ENCODE measurements at regions not wholly inside any gene's neighbourhood (a gene's known extent, or its start where the extent isn't known, plus 50 kb on each side); places are given as distances from the start of the nearest gene placed in this dataset.

GRCh38 chr5:148716716-148717115, 62.4 kb upstream of the HTR4 start:
- no peak overlapping the region for H3K9ac ChIP-seq (ENCODE audit: low read length)

DNA sequence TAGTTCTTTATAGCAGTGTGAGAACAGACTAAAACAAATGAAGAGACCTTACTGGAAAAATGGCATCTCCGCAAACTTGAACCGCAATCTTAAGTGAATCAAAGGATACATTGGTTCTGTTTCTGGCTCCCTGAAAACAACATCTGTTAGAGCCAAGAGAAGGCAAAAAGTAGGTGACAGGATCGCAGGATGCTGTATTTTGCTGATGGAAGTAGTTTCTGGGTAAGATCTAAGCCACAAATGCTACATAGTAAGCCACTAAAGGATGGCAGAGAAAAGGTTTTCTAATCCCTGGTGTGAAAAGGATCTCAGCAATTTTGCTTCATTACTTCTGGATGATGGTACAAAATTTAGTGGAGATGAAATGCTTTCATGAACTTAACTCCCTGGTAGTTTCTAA, 63.3 kb upstream of the HTR4 start:
- POLR2A ChIA-PET (ENCODE audit: unreplicated experiment), result no interaction called here
- CTCF ChIA-PET, result no interaction called here
- no peak overlapping the region for H3K27ac ChIP-seq (ENCODE audit: low read length)

More at GRCh38 chr5:148716716-148717115, 62.4 kb upstream of the HTR4 start:
- Histone ChIP-seq H3K4me1 (ENCODE audit: insufficient read depth, low read length) (no peaks in the 10 kb centered on the region), H3K9me2 (replicated peaks; ENCODE audit: low read length) (no peaks in the 10 kb centered on the region), H3K27me3 (ENCODE audit: low read length) (peaks cover 35% of the 10 kb centered on the region), H4K20me1 (ENCODE audit: low read length) (no peaks in the 10 kb centered on the region), H3K4me2 (ENCODE audit: low read length) (no peak overlapping the region), H3K36me3 (ENCODE audit: low read depth, low read length) (no peaks in the 10 kb centered on the region), H3K79me2 (ENCODE audit: low read length) (no peaks in the 10 kb centered on the region), H3K4me3 (ENCODE audit: low read length) (no peak overlapping the region), H3K9me3 (ENCODE audit: low read length) (no peaks in the 10 kb centered on the region), H3F3A (ENCODE audit: low read length, unreplicated experiment) (no peaks in the 10 kb centered on the region), H3K27ac (ENCODE audit: low read length) (no peak overlapping the region), H2AFZ (ENCODE audit: low read length) (no peak overlapping the region)
- DNase-seq (no peak), ATAC-seq (no peak)
- BruUV-seq (replicated peaks), result no TSS peak
- intact Hi-C loops (cut with micrococcal nuclease), result no loop called here
- no peak for TF ChIP-seq CTCF (conservative IDR thresholded peaks at IDR 0.05; ENCODE audit: low read depth, low read length)
- CTCF ChIA-PET, result no interaction called here
- POLR2A ChIA-PET (ENCODE audit: unreplicated experiment), result no interaction called here

GRCh38 chr5:148719605-148720004, 65.3 kb upstream of the HTR4 start:
- CTCF ChIA-PET, result no interaction called here
- Histone ChIP-seq H3K27me3 (ENCODE audit: low read length) (peaks cover 61% of the 10 kb centered on the region), H3K36me3 (ENCODE audit: low read depth, low read length) (no peaks in the 10 kb centered on the region), H3K4me3 (ENCODE audit: low read length) (no peak overlapping the region), H3K27ac (ENCODE audit: low read length) (no peak overlapping the region), H3K9me3 (ENCODE audit: low read length) (no peaks in the 10 kb centered on the region), H3K4me2 (ENCODE audit: low read length) (no peak overlapping the region), H4K20me1 (ENCODE audit: low read length) (no peaks in the 10 kb centered on the region), H2AFZ (ENCODE audit: low read length) (no peak overlapping the region), H3K9ac (ENCODE audit: low read length) (no peak overlapping the region), H3F3A (ENCODE audit: low read length, unreplicated experiment) (no peaks in the 10 kb centered on the region), H3K9me2 (replicated peaks; ENCODE audit: low read length) (no peaks in the 10 kb centered on the region), H3K4me1 (ENCODE audit: insufficient read depth, low read length) (no peaks in the 10 kb centered on the region), H3K79me2 (ENCODE audit: low read length) (no peaks in the 10 kb centered on the region)
- ATAC-seq (no peak), DNase-seq (no peak)
- POLR2A ChIA-PET (ENCODE audit: unreplicated experiment), result no interaction called here
- intact Hi-C loops (cut with micrococcal nuclease), result no loop called here
- TF ChIP-seq CTCF (conservative IDR thresholded peaks at IDR 0.05; ENCODE audit: low read depth, low read length) (no peak), EZH2phosphoT487 (IDR thresholded peaks at IDR 0.05; ENCODE audit: borderline replicate concordance, low read length) (no peak)
- no TSS peak for BruUV-seq (replicated peaks)

More for the DNA sequence above, 63.3 kb upstream of the HTR4 start:
- DNase-seq (no peak), ATAC-seq (no peak)
- Histone ChIP-seq H3K9me2 (replicated peaks; ENCODE audit: low read length) (no peaks in the 10 kb centered on the region), H3K4me2 (ENCODE audit: low read length) (no peak overlapping the region), H3K9me3 (ENCODE audit: low read length) (no peaks in the 10 kb centered on the region), H3K4me3 (ENCODE audit: low read length) (no peak overlapping the region), H3F3A (ENCODE audit: low read length, unreplicated experiment) (no peaks in the 10 kb centered on the region), H3K79me2 (ENCODE audit: low read length) (no peaks in the 10 kb centered on the region), H3K4me1 (ENCODE audit: insufficient read depth, low read length) (no peaks in the 10 kb centered on the region), H2AFZ (ENCODE audit: low read length) (no peak overlapping the region), H3K36me3 (ENCODE audit: low read depth, low read length) (no peaks in the 10 kb centered on the region), H4K20me1 (ENCODE audit: low read length) (no peaks in the 10 kb centered on the region), H3K9ac (ENCODE audit: low read length) (no peak overlapping the region), H3K27me3 (ENCODE audit: low read length) (peaks cover 41% of the 10 kb centered on the region)
- TF ChIP-seq EZH2phosphoT487 (IDR thresholded peaks at IDR 0.05; ENCODE audit: borderline replicate concordance, low read length) (no peak), CTCF (conservative IDR thresholded peaks at IDR 0.05; ENCODE audit: low read depth, low read length) (no peak), EZH2 (IDR thresholded peaks at IDR 0.05; ENCODE audit: low read length, unreplicated experiment) (no peak)
- BruUV-seq (replicated peaks), result no TSS peak
- intact Hi-C loops (cut with micrococcal nuclease), result no loop called here
